Liver (tissue), 8 donors: ENCODE measurements at regions not wholly inside any gene's neighbourhood (a gene's known extent, or its start where the extent isn't known, plus 50 kb on each side); places are given as distances from the start of the nearest gene placed in this dataset.

Source experiments
- DNase-seq: peaks from one replicate; pipeline ENCODE4 v3.0.0-alpha.2; 2017; ENCODE audit warnings: low spot score
- H3K27ac ChIP-seq, 2 donors: one replicate each; pipeline ENCODE4 v1.7.0; 2013; ENCODE audit warnings: inconsistent platforms in 2 of 2, low read length in 2 of 2, control low read depth in 1 of 2, low read depth in 1 of 2, mild to moderate bottlenecking in 1 of 2
- H3K27me3 ChIP-seq, 4 donors: one replicate each; pipeline versions ENCODE4 v1.6.1 to v1.7.0; 2013; ENCODE audit warnings: low read length in 3 of 4, inconsistent platforms in 1 of 4, mild to moderate bottlenecking in 1 of 4, moderate library complexity in 1 of 4; ENCODE audit not compliant: control insufficient read depth in 4 of 4, insufficient read depth in 4 of 4
- H3K36me3 ChIP-seq, 4 donors: one replicate each; pipeline versions ENCODE4 v1.6.1 to v1.7.0; 2013; ENCODE audit warnings: low read length in 3 of 4, mild to moderate bottlenecking in 3 of 4, low read depth in 1 of 4, moderate library complexity in 1 of 4; ENCODE audit not compliant: control insufficient read depth in 4 of 4, insufficient read depth in 3 of 4
- H3K4me1 ChIP-seq, 4 donors: one replicate each; pipeline versions ENCODE4 v1.6.1 to v1.7.0; 2013; ENCODE audit warnings: low read length in 3 of 4, mild to moderate bottlenecking in 3 of 4, moderate library complexity in 1 of 4; ENCODE audit not compliant: control insufficient read depth in 4 of 4, insufficient read depth in 4 of 4
- H3K4me3 ChIP-seq, 3 donors: one replicate each; pipeline versions ENCODE4 v1.6.1 to v1.7.0; 2013; ENCODE audit warnings: low read length in 3 of 3, control low read depth in 1 of 3, low read depth in 1 of 3, mild to moderate bottlenecking in 1 of 3
- H3K9ac ChIP-seq, 2 donors: one replicate each; pipeline ENCODE4 v1.7.0; 2013; ENCODE audit warnings: low read length in 2 of 2, mild to moderate bottlenecking in 2 of 2, moderate library complexity in 2 of 2, control low read depth in 1 of 2, low read depth in 1 of 2
- H3K9me3 ChIP-seq, 4 donors: one replicate each; pipeline versions ENCODE4 v1.6.1 to v1.7.0; 2013; ENCODE audit warnings: low read length in 3 of 4; ENCODE audit not compliant: control insufficient read depth in 4 of 4
- CTCF ChIP-seq: fragments of 150-350 bp; IDR thresholded peaks from 2 replicates; pipeline ENCODE4 v1.5.1; 2017; ENCODE audit warnings: improper control_type of control experiment, low read depth, low read length; ENCODE audit not compliant: missing input control
- EGR1 ChIP-seq, 2 donors: IDR thresholded peaks; 2 replicates each; pipeline ENCODE4 v1.6.1; 2016 to 2018; ENCODE audit warnings: antibody characterized with exemption in 2 of 2, low read depth in 2 of 2
- FOXA1 ChIP-seq: IDR thresholded peaks from 2 replicates; pipeline ENCODE4 v1.6.1; 2016; ENCODE audit warnings: antibody characterized with exemption
- GABPA ChIP-seq, 2 donors: IDR thresholded peaks in 1 of 2; conservative IDR thresholded peaks in 1 of 2; 2 replicates each; pipeline ENCODE4 v1.6.1; 2016; ENCODE audit warnings: antibody characterized with exemption in 2 of 2, mild to moderate bottlenecking in 1 of 2, moderate library complexity in 1 of 2
- HNF4A ChIP-seq, 2 donors: conservative IDR thresholded peaks; 2 replicates each; pipeline ENCODE4 v1.6.1; 2016; ENCODE audit warnings: antibody characterized with exemption in 2 of 2, mild to moderate bottlenecking in 2 of 2
- HNF4G ChIP-seq: IDR thresholded peaks from 2 replicates; pipeline ENCODE4 v1.6.1; 2016; ENCODE audit warnings: antibody characterized with exemption
- NR2F2 ChIP-seq: IDR thresholded peaks from 2 replicates; pipeline ENCODE4 v1.6.1; 2016; ENCODE audit warnings: antibody characterized with exemption
- RAD21 ChIP-seq, 2 donors: IDR thresholded peaks; 2 replicates each; pipeline ENCODE4 v1.6.1; 2016; ENCODE audit warnings: antibody characterized with exemption in 2 of 2, mild to moderate bottlenecking in 2 of 2
- RXRA ChIP-seq, 2 donors: IDR thresholded peaks; 2 replicates each; pipeline ENCODE4 v1.6.1; 2017 to 2018; ENCODE audit warnings: antibody characterized with exemption in 2 of 2, mild to moderate bottlenecking in 1 of 2
- SP1 ChIP-seq: IDR thresholded peaks from 2 replicates; pipeline ENCODE4 v1.6.1; 2018; ENCODE audit warnings: antibody characterized with exemption, mild to moderate bottlenecking
- TAF1 ChIP-seq: conservative IDR thresholded peaks from 2 replicates; pipeline ENCODE4 v1.6.1; 2016; ENCODE audit warnings: antibody characterized with exemption, mild to moderate bottlenecking
- YY1 ChIP-seq: IDR thresholded peaks from 2 replicates; pipeline ENCODE4 v1.6.1; 2016; ENCODE audit warnings: antibody characterized with exemption, mild to moderate bottlenecking
- WGBS: extraction: QIAGEN DNeasy Blood & Tissue Kit; methylation state at CpG from one replicate; pipeline ENCODE4 v1.1.7; 2013; 5-methylcytosine and 5-hydroxymethylcytosine counted together
- TF ChIP-seq, protein P1 (sequence below): IDR thresholded peaks from 2 replicates; pipeline ENCODE4 v1.6.1; 2016; ENCODE audit warnings: antibody characterized with exemption
- donor health status: healthy.
- donor health status: healthy.
- donor health status: healthy.
- donor health status: healthy.
- donor health status: healthy.

GRCh38 chr5:148005788-148006520 lies 57.8 kb upstream of the SPINK5 start:
- no peak overlapping the region for H3K27ac ChIP-seq
- DNase-seq = no peak
- no peak overlapping the region for H3K4me3 ChIP-seq
- peaks cover 9 to 13% (median 11%) of the 10 kb centered on the region in 4 donors for H3K9me3 ChIP-seq
- H3K9ac ChIP-seq = no peak overlapping the region
- H3K27me3 ChIP-seq = no peaks in the 10 kb centered on the region
- TF ChIP-seq RXRA (IDR thresholded peaks at IDR 0.05) (no peak), RAD21 (IDR thresholded peaks at IDR 0.05) (peak in 1 of 2 donors; percentile 39), NR2F2 (no peak)
- no peaks in the 10 kb centered on the region for H3K4me1 ChIP-seq
- no peaks in the 10 kb centered on the region for H3K36me3 ChIP-seq
- 72% methylated on average over 12 of the region's 12 CpGs for WGBS

DNA sequence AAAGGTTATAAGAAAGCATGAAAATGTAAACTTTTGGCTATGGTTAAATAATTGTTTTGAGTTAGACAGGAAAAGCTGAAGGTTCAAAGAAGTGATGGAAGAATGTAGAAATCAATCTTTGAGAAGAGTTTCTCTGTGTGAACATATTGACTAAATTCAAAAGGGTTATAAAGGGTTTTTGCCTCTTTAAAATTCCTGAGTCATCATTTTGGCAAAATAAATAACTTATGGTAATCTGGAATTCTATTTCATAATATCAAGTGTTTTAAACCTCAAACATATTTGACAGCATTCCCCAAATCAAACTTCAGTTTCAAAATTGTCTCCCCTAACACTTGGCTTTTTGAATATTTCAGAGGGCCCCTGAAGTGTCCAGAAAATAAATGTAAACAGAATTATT lies 60.6 kb upstream of the SPINK5 start:
- Histone ChIP-seq H3K4me1 (no peaks in the 10 kb centered on the region), H3K9me3 (peaks cover 10 to 18% (median 12%) of the 10 kb centered on the region in 4 donors), H3K27ac (no peak overlapping the region), H3K4me3 (no peak overlapping the region), H3K27me3 (no peaks in the 10 kb centered on the region), H3K36me3 (no peaks in the 10 kb centered on the region), H3K9ac (no peak overlapping the region)
- TF ChIP-seq EGR1 (IDR thresholded peaks at IDR 0.05; ENCODE audit: low read depth in 2 of 2) (no peak), CTCF (no peak)
- DNase-seq = no peak

GRCh38 chr5:148002451-148002850 lies 61.3 kb upstream of the SPINK5 start:
- TF ChIP-seq YY1 = no peak
- no peak for TF ChIP-seq SP1
- no peak for TF ChIP-seq HNF4A (conservative IDR thresholded peaks at IDR 0.05)
- TF ChIP-seq CTCF = no peak
- no peak for TF ChIP-seq FOXA1
- no peak for TF ChIP-seq TAF1
- TF ChIP-seq RAD21 (IDR thresholded peaks at IDR 0.05) = no peak
- TF ChIP-seq, protein P1, sequence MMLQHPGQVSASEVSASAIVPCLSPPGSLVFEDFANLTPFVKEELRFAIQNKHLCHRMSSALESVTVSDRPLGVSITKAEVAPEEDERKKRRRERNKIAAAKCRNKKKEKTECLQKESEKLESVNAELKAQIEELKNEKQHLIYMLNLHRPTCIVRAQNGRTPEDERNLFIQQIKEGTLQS = no peak
- TF ChIP-seq GABPA (IDR thresholded peaks at IDR 0.05 in 1 of 2, conservative IDR thresholded peaks at IDR 0.05 in 1 of 2) = no peak
- no peak for TF ChIP-seq NR2F2
- no peak for TF ChIP-seq HNF4G
- no peaks in the 10 kb centered on the region for H3K4me1 ChIP-seq
- H3K36me3 ChIP-seq = no peaks in the 10 kb centered on the region
- no peak overlapping the region for H3K27ac ChIP-seq
- no peaks in the 10 kb centered on the region for H3K27me3 ChIP-seq
- no peak for DNase-seq
- H3K9ac ChIP-seq = no peak overlapping the region
- peaks cover 10 to 18% (median 12%) of the 10 kb centered on the region in 4 donors for H3K9me3 ChIP-seq
- H3K4me3 ChIP-seq = no peak overlapping the region
- WGBS = 74% methylated on average over 3 of the region's 3 CpGs
